ENCODE measurements at regions not wholly inside any gene's neighbourhood (a gene's known extent, or its start where the extent isn't known, plus 50 kb on each side); places are given as distances from the start of the nearest gene placed in this dataset.
"Not testable (repeated sequence)": the region's sequence is repeated elsewhere in the genome, so short reads cannot be mapped to it uniquely, and the experiment has no call there.

DNA sequence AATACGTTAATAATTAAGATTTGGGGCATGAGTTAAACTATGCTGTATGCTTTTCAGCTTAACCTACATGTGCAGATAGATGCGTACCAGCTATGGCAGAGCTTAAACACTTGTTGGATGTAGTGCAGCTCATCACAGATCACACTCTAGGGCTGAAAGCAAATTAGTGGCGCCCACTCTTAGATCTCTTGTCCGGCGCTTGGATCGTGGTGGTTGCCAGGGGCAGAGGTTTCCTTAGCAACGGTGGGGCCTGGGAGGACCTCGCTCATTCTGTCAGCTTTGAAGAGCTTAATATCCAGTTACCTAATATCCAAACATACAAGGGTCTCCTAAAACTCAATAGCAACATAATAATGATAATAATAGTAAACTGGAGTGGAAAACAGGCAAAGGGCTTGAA is 548.2 kb upstream of the PFKP start:
- intact Hi-C loops (cut with micrococcal nuclease) = no loop called here
- no peaks in the 10 kb centered on the region for H3K9me3 Mint-ChIP-seq
- DNase-seq = no peak
- no peaks in the 10 kb centered on the region for H3K4me1 Mint-ChIP-seq (ENCODE audit: low read depth)
- CTCF ChIA-PET = no interaction called here
- no peaks in the 10 kb centered on the region for H3K36me3 Mint-ChIP-seq (ENCODE audit: low read depth)
- no peaks in the 10 kb centered on the region for H3K27me3 Mint-ChIP-seq (ENCODE audit: low read depth)
- H3K4me3 Mint-ChIP-seq = no peak overlapping the region
- no peak overlapping the region for H3K27ac Mint-ChIP-seq

DNA sequence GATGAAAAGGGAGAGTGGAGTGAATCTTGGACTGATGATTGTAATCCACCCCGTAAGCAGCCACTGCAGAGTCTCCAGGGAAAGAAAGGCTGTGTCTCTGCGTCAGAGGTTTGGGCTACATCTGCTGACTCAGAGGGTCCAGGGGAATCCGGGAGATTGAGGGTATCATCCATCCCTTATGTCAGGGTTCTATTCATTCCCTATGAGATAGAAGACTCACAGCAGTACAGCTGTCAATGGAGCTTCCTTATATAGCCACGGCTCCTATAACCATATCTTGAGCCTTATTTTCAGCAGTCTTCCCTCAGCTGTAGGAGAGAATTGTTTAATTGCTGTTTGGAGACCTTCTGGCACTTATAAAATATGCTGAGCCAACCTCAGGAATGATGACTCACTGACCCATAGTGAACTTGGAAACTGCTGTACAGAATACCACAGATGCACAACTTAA is 558.2 kb upstream of the PFKP start:
- no peak for DNase-seq
- H3K4me1 Mint-ChIP-seq (ENCODE audit: low read depth) = no peaks in the 10 kb centered on the region
- H3K36me3 Mint-ChIP-seq (ENCODE audit: low read depth) = peaks cover 2% of the 10 kb centered on the region
- H3K9me3 Mint-ChIP-seq = peaks cover 4% of the 10 kb centered on the region
- no peak overlapping the region for H3K4me3 Mint-ChIP-seq
- H3K27me3 Mint-ChIP-seq (ENCODE audit: low read depth) = peaks cover 27% of the 10 kb centered on the region
- intact Hi-C loops (cut with micrococcal nuclease) = no loop called here
- CTCF ChIA-PET = no interaction called here
- H3K27ac Mint-ChIP-seq = no peak overlapping the region

DNA sequence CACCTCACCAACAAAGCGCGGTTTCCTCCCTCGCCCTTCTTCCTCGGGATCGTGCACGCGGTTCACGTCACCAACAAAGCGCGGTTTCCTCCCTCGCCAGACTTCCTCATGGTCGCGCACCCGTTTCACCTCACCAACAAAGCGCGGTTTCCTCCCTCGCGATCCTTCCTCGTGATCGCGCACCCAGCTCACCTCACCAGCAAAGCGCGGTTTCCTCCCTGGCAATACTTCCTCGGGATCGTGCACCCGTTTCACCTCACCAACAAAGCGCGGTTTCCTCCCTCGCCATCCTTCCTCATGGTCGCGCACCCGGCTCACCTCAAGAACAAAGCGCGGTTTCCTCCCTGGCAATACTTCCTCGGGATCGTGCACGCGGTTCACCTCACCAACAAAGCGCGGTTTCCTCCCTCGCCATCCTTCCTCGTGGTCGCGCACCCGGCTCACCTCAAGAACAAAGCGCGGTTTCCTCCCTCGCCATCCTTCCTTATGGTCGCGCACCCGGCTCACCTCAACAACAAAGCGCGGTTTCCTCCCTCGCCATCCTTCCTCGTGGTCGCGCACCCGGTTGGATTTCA is 565.9 kb upstream of the PFKP start:
- CTCF ChIA-PET; H3K27me3 Mint-ChIP-seq (ENCODE audit: low read depth); H3K36me3 Mint-ChIP-seq (ENCODE audit: low read depth); intact Hi-C loops (cut with micrococcal nuclease); H3K27ac Mint-ChIP-seq; H3K4me1 Mint-ChIP-seq (ENCODE audit: low read depth): not testable (repeated sequence)
- peak; percentile 7 for DNase-seq
- Mint-ChIP-seq H3K9me3 (peaks cover 12% of the 10 kb centered on the region), H3K4me3 (peak overlapping the region; percentile 33)

DNA sequence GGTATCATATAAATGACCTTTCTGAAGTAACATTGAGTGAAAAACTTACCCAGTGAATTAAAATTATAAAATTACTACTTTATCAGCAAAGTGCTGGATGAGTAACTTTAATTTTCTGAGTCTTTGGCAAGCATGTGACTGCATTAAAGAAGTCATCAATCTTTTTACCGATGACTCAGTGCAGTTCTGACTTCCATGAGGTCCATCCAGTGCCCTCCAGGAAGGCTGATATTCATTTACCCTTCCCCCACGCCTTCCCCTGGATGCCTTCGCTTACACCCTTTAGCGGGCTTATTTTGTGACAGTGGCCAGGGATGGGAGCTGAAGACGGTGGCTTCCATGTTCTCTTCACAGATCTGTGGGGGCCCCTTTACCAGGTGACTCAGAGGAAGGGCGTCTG is 572.9 kb upstream of the PFKP start:
- intact Hi-C loops (cut with micrococcal nuclease) = no loop called here
- Mint-ChIP-seq H3K36me3 (ENCODE audit: low read depth) (no peaks in the 10 kb centered on the region), H3K4me1 (ENCODE audit: low read depth) (no peaks in the 10 kb centered on the region), H3K27me3 (ENCODE audit: low read depth) (peaks cover 7% of the 10 kb centered on the region), H3K27ac (no peak overlapping the region), H3K9me3 (no peaks in the 10 kb centered on the region), H3K4me3 (no peak overlapping the region)
- no peak for DNase-seq
- CTCF ChIA-PET = no interaction called here

DNA sequence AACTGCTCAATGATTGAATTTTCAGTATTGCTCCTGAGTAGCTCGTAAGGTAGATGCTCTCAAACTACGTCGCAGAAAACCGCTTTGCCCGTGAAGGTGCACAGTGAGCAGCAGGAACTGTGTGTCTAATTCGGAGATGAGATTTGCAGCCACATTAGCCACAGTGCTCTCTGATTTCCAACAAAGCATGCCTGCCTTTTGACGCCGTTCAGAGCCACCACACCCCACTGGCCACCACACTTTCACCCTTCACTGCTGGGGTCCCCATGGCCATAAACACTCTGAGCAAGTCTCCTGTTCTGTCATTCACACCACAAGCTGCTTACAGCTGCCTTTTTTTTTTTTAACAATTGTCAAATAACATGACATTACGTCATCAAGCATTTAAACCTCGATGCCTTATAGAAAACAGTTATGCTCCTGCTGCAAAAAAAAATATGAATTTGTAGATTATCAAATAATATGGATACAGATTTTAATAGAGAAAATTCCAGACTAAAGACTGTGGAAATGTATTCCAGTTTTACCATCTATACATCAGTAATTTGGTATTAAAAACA is 578.8 kb upstream of the PFKP start:
- Mint-ChIP-seq H3K27me3 (ENCODE audit: low read depth) (peaks cover 5% of the 10 kb centered on the region), H3K27ac (no peak overlapping the region), H3K4me3 (no peak overlapping the region), H3K36me3 (ENCODE audit: low read depth) (no peaks in the 10 kb centered on the region), H3K9me3 (no peaks in the 10 kb centered on the region), H3K4me1 (ENCODE audit: low read depth) (no peaks in the 10 kb centered on the region)
- DNase-seq = no peak
- CTCF ChIA-PET = no interaction called here
- intact Hi-C loops (cut with micrococcal nuclease) = no loop called here

DNA sequence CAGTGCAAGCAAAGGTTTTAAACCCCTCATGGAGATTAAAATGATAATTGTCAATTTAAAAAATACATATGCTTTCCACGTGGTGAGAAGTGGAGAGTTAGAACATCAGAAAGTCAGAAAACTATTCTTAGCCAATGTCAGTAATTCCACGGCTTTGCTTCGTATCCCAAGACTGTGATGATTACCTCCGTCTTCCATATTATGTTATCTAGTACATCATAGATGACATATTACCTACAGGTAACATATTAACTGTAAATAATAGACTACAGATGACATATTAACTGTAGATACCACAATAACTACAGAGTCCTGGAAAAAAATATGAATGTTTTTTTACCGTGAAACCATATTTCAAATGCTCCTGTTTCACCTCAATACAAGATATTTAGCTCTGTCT is 579.4 kb upstream of the PFKP start:
- H3K4me1 Mint-ChIP-seq (ENCODE audit: low read depth) = no peaks in the 10 kb centered on the region
- CTCF ChIA-PET = no interaction called here
- peaks cover 3% of the 10 kb centered on the region for H3K27me3 Mint-ChIP-seq (ENCODE audit: low read depth)
- no peaks in the 10 kb centered on the region for H3K9me3 Mint-ChIP-seq
- no peak for DNase-seq
- H3K36me3 Mint-ChIP-seq (ENCODE audit: low read depth) = no peaks in the 10 kb centered on the region
- H3K4me3 Mint-ChIP-seq = no peak overlapping the region
- H3K27ac Mint-ChIP-seq = no peak overlapping the region
- intact Hi-C loops (cut with micrococcal nuclease) = no loop called here

DNA sequence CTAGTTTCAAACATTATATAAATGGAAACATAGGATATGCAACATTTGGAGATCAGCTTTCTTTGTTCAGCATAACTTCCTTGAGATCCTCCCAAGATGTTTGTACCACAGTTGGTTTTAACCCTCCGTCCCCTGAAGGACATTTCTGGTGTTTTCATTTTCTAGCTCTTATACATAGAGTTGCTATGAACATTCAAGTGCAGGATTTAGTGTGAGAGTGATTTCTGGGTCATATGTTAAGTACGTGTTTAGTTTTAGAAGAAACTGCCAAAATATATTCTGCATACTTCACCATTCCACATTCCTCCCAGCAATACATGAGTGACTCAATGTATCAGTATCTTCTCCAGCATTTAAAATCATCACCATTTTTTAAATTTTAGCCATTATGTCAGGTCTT is 588.7 kb upstream of the PFKP start:
- Mint-ChIP-seq H3K36me3 (ENCODE audit: low read depth) (no peaks in the 10 kb centered on the region), H3K27me3 (ENCODE audit: low read depth) (peaks cover 9% of the 10 kb centered on the region), H3K4me1 (ENCODE audit: low read depth) (no peaks in the 10 kb centered on the region), H3K27ac (no peak overlapping the region), H3K9me3 (peaks cover 4% of the 10 kb centered on the region), H3K4me3 (no peak overlapping the region)
- no peak for DNase-seq
- CTCF ChIA-PET = no interaction called here
- intact Hi-C loops (cut with micrococcal nuclease) = no loop called here

DNA sequence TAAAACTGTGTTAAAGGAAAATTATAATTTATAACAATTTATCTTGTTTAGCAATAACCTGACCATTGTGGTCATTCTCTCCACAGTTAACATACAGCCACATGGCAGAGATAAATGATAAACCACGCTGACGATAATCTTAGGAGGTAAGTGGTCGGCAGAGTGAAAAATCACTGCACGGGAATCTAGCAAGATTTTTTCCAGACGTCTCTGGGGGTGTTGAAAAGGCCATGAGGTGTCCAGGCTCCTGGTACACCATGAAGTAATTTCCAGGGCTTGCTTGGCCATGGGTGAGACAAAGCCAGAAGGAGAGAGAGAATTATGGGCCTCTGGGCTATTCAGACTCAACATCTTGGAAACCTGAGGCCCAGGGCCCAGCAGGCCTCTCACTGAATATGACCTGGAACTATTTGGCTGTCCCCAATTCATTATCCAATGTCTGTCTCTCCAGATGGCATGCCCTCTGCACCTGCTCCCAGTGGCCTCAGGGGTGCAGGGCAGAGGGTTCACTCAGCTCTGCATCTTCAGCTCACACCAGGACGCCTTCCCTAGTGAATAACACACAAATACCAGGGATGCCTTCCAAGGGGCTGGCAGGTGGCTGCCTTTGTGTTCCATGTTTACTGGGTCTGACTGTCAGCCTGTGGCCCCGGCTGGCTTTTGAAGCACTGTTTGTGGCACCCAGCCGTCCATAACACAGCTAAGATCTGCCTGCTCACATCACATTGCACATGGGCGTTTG is 590.4 kb upstream of the PFKP start:
- Mint-ChIP-seq H3K4me1 (ENCODE audit: low read depth) (no peaks in the 10 kb centered on the region), H3K27me3 (ENCODE audit: low read depth) (peaks cover 9% of the 10 kb centered on the region)
- CTCF ChIA-PET = no interaction called here

DNA sequence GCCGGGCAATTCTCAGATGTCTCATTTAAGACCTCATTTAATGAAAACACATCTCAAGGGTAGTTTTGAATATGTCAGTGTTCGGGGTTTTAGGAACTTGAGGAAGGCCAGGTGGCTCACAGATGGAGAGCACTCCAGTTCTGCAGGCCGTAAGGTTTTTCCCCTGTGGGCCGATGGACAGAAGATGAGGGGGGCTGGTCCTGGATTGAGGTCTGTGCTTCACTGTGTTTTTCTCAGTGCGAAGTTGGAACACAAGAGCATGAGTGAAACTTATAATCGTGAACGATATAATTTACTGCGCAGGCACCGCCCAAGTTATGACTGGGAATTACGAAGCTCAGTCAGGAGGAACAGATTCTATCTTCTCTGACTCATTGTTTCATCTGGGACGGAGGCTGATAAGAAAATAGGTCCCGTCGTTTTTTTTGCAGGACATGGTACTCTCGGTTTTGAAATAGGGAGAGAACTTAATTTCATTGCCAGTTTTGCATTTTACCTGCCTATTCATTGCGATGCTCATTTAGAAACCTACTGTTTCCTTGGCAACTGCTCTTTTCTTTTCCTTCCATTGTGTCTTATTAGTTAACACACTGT is 591.0 kb upstream of the PFKP start:
- intact Hi-C loops (cut with micrococcal nuclease) = no loop called here
- CTCF ChIA-PET = no interaction called here
- no peak for DNase-seq
- peaks cover 9% of the 10 kb centered on the region for H3K27me3 Mint-ChIP-seq (ENCODE audit: low read depth)
- H3K4me3 Mint-ChIP-seq = no peak overlapping the region
- H3K9me3 Mint-ChIP-seq = peaks cover 9% of the 10 kb centered on the region
- H3K4me1 Mint-ChIP-seq (ENCODE audit: low read depth) = no peaks in the 10 kb centered on the region
- no peak overlapping the region for H3K27ac Mint-ChIP-seq
- H3K36me3 Mint-ChIP-seq (ENCODE audit: low read depth) = no peaks in the 10 kb centered on the region

More for the DNA sequence above, 590.4 kb upstream of the PFKP start:
- H3K27ac Mint-ChIP-seq = no peak overlapping the region
- no peak overlapping the region for H3K4me3 Mint-ChIP-seq
- intact Hi-C loops (cut with micrococcal nuclease) = no loop called here
- no peaks in the 10 kb centered on the region for H3K36me3 Mint-ChIP-seq (ENCODE audit: low read depth)
- no peak for DNase-seq
- peaks cover 9% of the 10 kb centered on the region for H3K9me3 Mint-ChIP-seq

DNA sequence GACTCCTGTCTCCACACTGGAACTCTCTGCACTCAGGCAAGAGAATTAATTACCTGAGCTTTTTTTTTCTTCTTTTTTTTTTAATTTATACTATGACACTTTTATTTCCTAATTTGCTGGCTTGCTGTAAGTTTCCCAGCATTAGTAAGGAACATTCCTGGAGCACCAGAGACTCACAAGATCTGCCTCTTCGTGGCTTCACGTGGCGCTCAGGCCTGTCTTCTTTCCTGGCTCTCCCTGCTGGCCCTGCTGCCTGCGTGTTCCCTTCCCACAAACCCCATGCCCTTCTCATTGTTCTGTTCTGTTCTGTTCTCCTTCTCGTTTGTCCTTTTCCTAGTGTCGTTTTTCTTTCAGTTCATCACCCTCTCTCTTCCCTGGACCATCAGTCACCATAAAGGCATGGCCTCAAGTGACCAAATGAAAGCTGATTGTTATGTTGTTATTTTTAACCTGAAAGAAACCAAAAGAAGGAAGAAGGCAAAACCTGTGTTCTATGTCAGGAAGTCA is 591.6 kb upstream of the PFKP start:
- Mint-ChIP-seq H3K4me1 (ENCODE audit: low read depth) (no peaks in the 10 kb centered on the region), H3K4me3 (no peak overlapping the region), H3K27ac (no peak overlapping the region), H3K27me3 (ENCODE audit: low read depth) (peaks cover 9% of the 10 kb centered on the region), H3K36me3 (ENCODE audit: low read depth) (no peaks in the 10 kb centered on the region), H3K9me3 (peaks cover 9% of the 10 kb centered on the region)
- intact Hi-C loops (cut with micrococcal nuclease) = no loop called here
- DNase-seq = no peak
- CTCF ChIA-PET = no interaction called here

DNA sequence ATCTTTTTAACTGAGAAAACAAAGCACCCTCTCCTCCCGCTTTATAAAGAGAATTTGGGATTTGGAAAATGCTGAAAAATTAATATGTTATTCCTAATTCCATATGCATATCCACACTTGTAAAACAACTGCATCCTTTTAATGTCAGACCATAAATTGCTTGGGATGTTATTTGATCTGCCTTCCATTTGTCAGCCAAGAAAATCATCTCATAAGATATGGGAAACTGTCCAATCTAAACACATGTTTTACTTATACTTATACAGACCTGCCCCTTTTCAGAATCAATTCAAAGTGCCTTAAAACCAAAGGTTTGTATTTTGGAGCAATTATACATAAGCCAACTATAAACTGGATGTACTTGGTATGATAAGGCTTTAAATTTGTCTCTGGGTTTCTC is 595.5 kb upstream of the PFKP start:
- intact Hi-C loops (cut with micrococcal nuclease) = no loop called here
- Mint-ChIP-seq H3K4me1 (ENCODE audit: low read depth) (no peaks in the 10 kb centered on the region), H3K27me3 (ENCODE audit: low read depth) (peaks cover 10% of the 10 kb centered on the region), H3K4me3 (no peak overlapping the region), H3K27ac (no peak overlapping the region), H3K36me3 (ENCODE audit: low read depth) (no peaks in the 10 kb centered on the region), H3K9me3 (peaks cover 9% of the 10 kb centered on the region)
- CTCF ChIA-PET = no interaction called here
- no peak for DNase-seq

DNA sequence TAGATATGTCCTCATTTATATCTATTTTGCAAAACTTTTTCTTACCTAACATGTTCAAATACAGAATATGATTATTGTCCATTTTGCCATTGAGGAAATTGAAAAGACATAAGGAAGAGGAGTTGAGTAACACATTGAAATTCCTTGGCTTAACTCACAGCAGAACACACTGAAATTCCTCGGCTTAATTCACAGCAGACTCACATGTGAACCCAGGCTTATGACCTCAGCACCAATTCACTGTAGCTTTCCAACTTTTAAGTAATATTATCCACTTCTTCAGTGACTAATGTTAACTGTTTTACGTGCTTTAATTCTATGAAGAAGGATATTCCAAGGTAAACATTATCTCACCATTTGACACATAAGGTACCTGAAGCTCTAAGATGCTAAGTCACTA is 597.5 kb upstream of the PFKP start:
- Mint-ChIP-seq H3K9me3 (peaks cover 13% of the 10 kb centered on the region), H3K4me1 (ENCODE audit: low read depth) (no peaks in the 10 kb centered on the region), H3K4me3 (no peak overlapping the region), H3K27me3 (ENCODE audit: low read depth) (peaks cover 7% of the 10 kb centered on the region), H3K36me3 (ENCODE audit: low read depth) (no peaks in the 10 kb centered on the region), H3K27ac (no peak overlapping the region)
- intact Hi-C loops (cut with micrococcal nuclease) = no loop called here
- no peak for DNase-seq
- CTCF ChIA-PET = no interaction called here

DNA sequence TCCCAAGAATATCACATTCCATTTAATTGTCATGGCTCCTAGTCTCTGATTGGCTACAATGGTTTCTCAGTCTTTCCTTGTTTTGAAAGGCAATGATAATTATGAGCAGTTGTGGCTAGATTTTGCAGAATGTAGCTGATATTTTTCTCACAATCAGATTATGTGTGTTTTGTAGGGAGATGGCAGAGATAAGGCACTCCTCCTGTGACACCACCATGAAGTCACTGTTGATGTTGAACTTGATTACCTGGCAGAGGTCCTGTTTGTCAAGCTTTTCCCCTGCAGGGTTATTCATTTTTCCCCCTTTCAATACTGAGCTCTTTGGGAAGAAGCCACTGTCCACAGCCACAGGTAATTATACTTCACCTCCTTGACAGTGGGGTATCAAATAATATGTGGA is 602.9 kb upstream of the PFKP start:
- Mint-ChIP-seq H3K27ac (no peak overlapping the region), H3K4me1 (ENCODE audit: low read depth) (no peaks in the 10 kb centered on the region), H3K36me3 (ENCODE audit: low read depth) (peaks cover 1% of the 10 kb centered on the region), H3K9me3 (peaks cover 6% of the 10 kb centered on the region), H3K4me3 (no peak overlapping the region), H3K27me3 (ENCODE audit: low read depth) (peaks cover 5% of the 10 kb centered on the region)
- CTCF ChIA-PET = no interaction called here
- intact Hi-C loops (cut with micrococcal nuclease) = no loop called here
- no peak for DNase-seq

All from activated naive CD4-positive, alpha-beta T cell treated with anti-CD3 and anti-CD28 coated beads for 36 hours (primary cell).